ENCODE measurements at regions not wholly inside any gene's neighbourhood (a gene's known extent, or its start where the extent isn't known, plus 50 kb on each side); places are given as distances from the start of the nearest gene placed in this dataset.

GRCh38 chr7:114343949-114344708 is 70.5 kb upstream of the FOXP2 start:
- TF ChIP-seq CTCF (IDR thresholded peaks at IDR 0.05), result no peak
- TF ChIP-seq POLR2A (IDR thresholded peaks at IDR 0.05), result no peak
- TF ChIP-seq POLR2AphosphoS5 (IDR thresholded peaks at IDR 0.05), result no peak
